ENCODE measurements at regions not wholly inside any gene's neighbourhood (a gene's known extent, or its start where the extent isn't known, plus 50 kb on each side); places are given as distances from the start of the nearest gene placed in this dataset.

- ChIA-PET RAD21 (ENCODE audit: unreplicated experiment) (interaction anchor here (0.8 to 1.6 kb wide), 2 partner anchors 23 to 35 kb away, joined by 3 to 4 read pairs; no protein-coding TSS in a partner anchor), POLR2A (no interaction called here), SMC1A (ENCODE audit: uncharacterized antibody, unreplicated experiment) (interaction anchor here (1.1 to 4.1 kb wide), 3 partner anchors 14 to 25 kb away, joined by 4 to 19 read pairs (median 4); no protein-coding TSS in a partner anchor), CTCF (interaction anchor here (1.6 kb wide), 1 partner anchor 11 kb away, joined by 4 read pairs; no protein-coding TSS in a partner anchor)
- H3K27me3 ChIP-seq (replicated peaks in 1 of 2; ENCODE audit: control insufficient read depth in 2 of 2, insufficient read depth in 2 of 2, low read length in 1 of 2): no peaks in the 10 kb centered on the region
- no peak overlapping the region for H3K4me3 ChIP-seq
- FAIRE-seq (no peak), DNase-seq (ENCODE audit: low read depth, low spot score) (no peak), ATAC-seq (no peak)
- H3K27ac ChIP-seq (ENCODE audit: control insufficient read depth, insufficient read depth): no peak overlapping the region
- H3K4me2 ChIP-seq (ENCODE audit: control insufficient read depth, insufficient read depth): no peak overlapping the region
- no peak for TF ChIP-seq BACH1 (IDR thresholded peaks at IDR 0.05; ENCODE audit: borderline replicate concordance)
- no peak for TF ChIP-seq BCLAF1 (IDR thresholded peaks at IDR 0.05)
- no peak for TF ChIP-seq ZNF274 (IDR thresholded peaks at IDR 0.05; ENCODE audit: insufficient read depth, insufficient read length)
- no peak for TF ChIP-seq BHLHE40 (IDR thresholded peaks at IDR 0.05; ENCODE audit: borderline replicate concordance in 1 of 2, low read depth in 2 of 2, low read length in 1 of 2)
- 97% methylated on average over 2 of the region's 2 CpGs for WGBS (ENCODE audit: insufficient coverage, insufficient replicate concordance, low lambda C conversion rate, missing lambda C conversion rate)
- H4K20me1 ChIP-seq (ENCODE audit: control insufficient read depth, insufficient read depth): no peaks in the 10 kb centered on the region
- no peaks in the 10 kb centered on the region for H3K79me2 ChIP-seq (ENCODE audit: control insufficient read depth, insufficient read depth, low read length)
- no peak overlapping the region for H2AFZ ChIP-seq (ENCODE audit: control insufficient read depth, low read depth, low read length)
- intact Hi-C loops (cut with micrococcal nuclease; ENCODE audit: unreplicated experiment) (no loop called here), in situ Hi-C loops (cut with MboI) (no loop called here)
- H3K9me3 ChIP-seq (replicated peaks; ENCODE audit: control insufficient read depth, insufficient read depth, low read length): no peaks in the 10 kb centered on the region
- no peaks in the 10 kb centered on the region for H3K4me1 ChIP-seq (ENCODE audit: control insufficient read depth, insufficient read depth, low read length)
- no peaks in the 10 kb centered on the region for H3K36me3 ChIP-seq (ENCODE audit: control insufficient read depth in 2 of 2, insufficient read depth in 2 of 2, low read length in 1 of 2)
- BruUV-seq (replicated peaks): no TSS peak
- no peak overlapping the region for H3K9ac ChIP-seq (ENCODE audit: control insufficient read depth, insufficient read depth, low read length)
Measured at GRCh38 chr1:111568160-111568647, 51.4 kb upstream of the RAP1A start.

Data from GM12878 (cell line).